AG08396 (cell line): ENCODE measurements at regions not wholly inside any gene's neighbourhood (a gene's known extent, or its start where the extent isn't known, plus 50 kb on each side); places are given as distances from the start of the nearest gene placed in this dataset.
"Not testable (repeated sequence)": the region's sequence is repeated elsewhere in the genome, so short reads cannot be mapped to it uniquely, and the experiment has no call there.

Source experiments
- DNase-seq: peaks from one replicate; pipeline ENCODE4 v3.0.0; 2012; ENCODE audit warnings: low spot score, mixed read lengths

DNA sequence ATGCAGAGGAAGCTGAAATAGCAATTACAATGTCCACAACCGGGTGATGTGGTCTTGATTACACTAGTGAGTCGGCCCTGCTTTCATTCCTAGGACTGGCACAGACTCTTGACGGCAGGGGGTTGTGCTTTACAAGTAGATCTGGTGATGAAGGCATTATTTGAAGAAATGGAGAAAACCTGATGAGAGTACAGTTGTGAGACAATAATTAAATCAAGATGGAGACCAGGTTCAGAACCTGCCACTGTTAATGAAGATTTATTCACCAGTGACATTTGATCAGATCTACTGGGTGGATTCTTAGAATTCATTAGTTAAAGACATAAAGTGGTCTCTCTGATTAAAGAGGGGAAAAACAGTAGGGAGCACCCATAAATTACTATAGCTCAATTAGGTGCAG lies 747.2 kb downstream of the STPG2 start:
- no peak for DNase-seq

DNA sequence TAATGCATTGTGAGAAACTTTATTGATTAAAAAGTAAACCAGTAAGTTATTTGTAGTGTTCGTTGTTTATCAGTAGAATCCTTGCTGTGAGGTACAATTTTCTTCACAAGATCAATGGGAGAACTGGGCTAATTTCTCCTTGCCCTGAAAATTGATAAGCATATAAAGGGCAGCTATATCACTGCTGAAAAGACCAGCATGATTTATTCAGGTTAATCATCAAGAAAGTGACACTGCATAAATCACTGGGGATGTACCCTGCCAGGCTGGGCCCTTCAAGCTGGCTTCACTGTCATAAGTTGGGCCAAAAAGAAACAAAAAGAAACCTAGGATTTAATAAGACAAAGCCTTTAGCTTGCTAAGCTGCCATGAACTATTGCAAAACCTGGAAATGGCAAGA lies 746.7 kb downstream of the STPG2 start:
- DNase-seq: no peak

DNA sequence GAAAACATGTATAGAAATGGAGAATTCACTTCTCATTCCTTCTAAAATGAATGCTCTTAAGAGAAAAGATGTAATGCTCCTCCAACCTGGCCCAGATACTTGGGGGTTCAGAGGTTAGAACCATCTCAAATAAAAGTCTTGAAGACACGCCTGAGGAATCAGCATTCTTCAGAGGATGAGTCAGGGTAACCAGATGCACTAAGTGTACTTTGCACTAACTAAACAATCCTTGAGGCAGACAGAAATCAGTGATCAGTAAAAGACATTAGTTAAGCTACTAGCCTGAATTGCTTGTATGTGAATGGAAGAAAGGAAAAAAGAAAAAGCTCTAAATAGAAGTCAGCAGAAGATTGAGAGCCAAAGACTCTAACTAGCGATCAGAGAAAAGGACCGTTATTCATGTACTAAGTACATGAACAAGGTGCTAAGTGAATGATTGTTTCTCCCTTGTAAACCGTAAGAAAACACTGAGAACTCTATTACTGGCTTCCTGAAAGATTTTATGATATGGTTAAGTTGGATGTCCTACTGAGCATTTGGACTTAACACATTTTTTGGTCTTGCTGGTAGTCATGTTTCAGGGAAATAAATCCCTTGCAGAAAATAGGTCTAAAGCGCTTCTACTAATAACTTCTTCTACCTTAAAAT lies 738.3 kb downstream of the STPG2 start:
- no peak for DNase-seq

GRCh38 chr4:97411356-97411755 lies 731.9 kb downstream of the STPG2 start:
- DNase-seq: no peak

DNA sequence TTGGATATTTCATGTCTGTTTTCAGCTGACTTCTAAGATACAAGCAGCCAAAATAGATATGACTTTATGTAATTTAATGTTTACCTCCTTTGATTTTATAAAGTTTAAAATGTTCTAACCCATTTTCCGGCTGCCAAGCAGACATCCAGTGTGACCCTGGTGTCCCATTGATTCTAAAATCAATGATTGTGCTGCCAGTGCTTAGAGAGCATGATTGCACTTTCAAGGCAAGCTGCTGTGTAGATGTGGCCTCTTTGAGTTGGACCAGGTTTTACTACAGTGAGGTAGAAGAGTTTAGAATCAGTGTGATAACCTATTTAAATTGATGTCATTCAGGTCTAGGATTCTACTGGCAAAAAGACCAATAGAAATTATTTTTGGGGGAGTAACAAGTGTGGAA lies 730.9 kb downstream of the STPG2 start:
- no peak for DNase-seq

GRCh38 chr4:97414161-97414560 lies 729.1 kb downstream of the STPG2 start:
- DNase-seq: no peak

GRCh38 chr4:97432551-97432950 lies 710.7 kb downstream of the STPG2 start:
- DNase-seq: no peak

- not testable (repeated sequence) for DNase-seq
Measured at GRCh38 chr4:97437998-97438705, 705.1 kb downstream of the STPG2 start.

DNA sequence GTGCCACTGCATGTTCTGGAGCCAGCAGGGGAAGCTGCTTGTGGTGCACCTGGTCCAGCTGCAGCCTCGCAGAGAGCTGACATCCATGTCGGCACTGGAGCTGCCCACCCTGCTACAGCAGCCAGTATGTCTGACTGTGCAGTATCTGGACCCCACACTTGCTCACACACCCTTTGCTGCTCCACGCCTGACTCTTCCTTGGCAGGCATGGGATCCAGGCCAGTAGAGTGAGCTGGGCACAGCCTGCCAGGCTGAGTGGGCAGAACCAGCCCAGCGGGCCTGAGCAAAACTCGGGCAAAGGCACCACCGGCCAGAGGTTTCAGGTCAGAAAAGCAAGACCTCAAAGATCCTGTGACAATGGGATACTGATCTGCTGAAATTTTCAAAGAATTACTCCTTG lies 690.1 kb downstream of the STPG2 start:
- DNase-seq: no peak

GRCh38 chr4:97457253-97457652 lies 686.0 kb downstream of the STPG2 start:
- DNase-seq: no peak

DNA sequence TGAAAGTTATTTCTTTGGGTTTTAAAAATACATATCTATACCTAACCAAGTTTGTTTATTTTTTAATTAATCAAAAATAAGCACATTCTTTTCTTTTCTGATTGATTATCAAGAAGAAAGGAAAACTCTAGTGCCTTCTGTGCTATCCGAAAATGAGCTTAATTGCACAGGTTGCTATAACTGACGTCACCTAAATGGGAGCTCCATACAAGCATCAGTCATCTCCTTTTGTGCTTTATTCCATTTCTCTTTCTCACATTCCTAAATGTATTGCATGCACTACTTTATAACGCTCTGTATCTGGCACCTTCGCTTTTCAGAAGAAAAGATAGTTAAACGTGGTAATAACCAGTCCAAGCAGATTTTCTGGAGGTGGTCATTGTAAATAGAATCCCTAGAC lies 675.0 kb downstream of the STPG2 start:
- no peak for DNase-seq

DNA sequence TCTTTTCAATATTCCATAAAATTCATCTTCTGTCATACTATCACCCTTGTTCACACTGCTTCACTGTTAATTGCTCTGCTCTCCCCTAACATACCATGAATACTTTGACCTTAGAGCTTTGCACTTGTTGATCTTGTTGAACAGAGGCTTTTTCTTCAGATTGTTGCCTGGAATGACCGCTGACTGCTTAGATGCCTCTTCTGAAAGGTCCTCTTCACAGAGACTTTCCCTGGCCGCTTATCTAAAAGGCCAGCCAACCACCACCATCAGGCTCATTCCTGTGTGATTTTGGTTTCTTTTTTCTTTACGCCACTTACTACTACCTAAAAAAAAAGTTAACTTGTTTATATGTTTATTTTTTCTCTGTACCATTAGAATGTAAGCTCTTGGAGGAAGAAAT lies 667.7 kb downstream of the STPG2 start:
- DNase-seq: no peak

DNA sequence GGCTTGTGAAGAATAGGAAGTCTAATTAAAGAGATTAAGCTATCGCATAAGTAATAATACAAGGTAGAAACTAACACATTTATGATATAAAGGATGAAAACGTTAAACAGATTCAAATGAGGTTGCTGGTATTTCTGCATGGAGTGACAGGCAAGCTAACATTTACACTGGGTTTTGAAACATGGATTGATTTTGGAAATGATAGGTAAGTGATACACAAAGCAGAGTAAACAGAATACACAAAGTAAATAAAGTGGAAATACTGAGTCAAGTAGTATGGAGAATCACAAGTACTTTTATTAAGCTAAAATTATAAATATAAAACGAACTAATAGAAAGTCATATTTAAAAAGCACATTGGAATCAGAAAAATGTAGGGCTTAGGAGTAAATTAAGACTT lies 665.3 kb downstream of the STPG2 start:
- no peak for DNase-seq

DNA sequence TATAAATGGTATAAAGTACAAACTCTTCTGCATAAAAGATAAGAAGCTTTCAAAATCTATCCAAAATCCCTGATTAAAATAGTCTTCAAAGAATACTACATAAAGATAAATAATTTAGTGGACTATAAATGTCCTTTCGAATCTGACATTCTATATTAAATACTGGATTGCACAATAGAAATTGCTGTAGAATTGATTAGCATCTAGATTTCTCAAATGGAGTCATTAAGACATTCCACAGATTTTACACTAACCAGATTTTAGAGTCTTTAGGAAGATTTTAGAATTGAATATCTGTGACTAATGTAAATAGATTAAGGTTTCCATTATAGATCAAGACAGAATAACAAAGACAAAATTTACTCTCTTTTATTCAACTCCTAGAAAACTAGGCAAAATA lies 663.9 kb downstream of the STPG2 start:
- no peak for DNase-seq

DNA sequence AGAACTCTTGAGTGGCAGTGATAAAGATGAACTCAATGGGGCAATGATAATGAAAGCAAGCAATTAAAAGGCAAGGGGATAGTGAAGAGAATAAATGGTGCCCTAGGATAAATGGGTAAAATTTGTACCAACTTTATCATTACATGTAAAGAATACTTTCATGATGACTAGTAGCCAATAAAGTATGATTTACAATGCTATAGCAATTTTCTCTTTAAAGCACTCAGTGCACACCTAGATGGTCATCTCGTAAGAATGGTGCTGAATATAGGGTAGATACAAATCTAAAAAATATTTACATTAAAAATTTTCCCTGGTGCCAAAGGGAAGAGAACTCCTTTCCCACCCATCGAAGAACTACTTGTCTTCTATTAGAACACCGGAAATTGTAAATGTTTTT lies 651.4 kb downstream of the STPG2 start:
- no peak for DNase-seq

DNA sequence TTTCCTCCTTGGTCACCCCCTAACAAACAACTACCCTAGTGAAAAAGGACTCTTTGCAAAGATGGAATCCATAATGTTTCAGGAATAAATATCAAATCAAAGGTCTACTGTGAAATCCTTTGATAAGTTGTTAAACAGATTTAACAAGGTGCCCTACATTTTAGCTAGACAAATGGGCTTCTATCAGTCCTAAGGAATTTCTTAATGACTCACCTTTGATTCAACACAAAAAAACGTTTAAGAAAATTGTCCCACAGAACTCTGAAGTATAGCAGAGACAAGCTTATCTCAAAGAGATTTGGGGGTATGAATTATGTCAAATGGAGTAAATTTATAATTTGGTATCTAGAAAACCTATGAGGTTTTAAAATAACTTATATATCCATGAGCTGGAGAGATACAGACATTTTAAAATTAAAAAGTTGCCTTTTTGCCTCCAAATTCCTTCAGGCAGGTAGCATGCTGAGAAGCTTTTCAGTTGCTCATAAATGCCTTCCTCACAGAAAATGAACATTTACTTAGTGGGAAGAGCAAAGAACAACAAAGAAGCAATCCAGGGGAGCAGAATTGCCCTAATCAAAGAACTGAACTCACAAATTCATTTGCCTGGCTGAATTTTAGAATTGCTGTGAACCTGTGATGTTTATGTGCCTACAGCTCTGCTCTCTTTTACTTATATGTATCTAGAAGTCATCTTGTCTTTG lies 649.3 kb downstream of the STPG2 start:
- no peak for DNase-seq

GRCh38 chr4:97496298-97496873 lies 646.9 kb downstream of the STPG2 start:
- no peak for DNase-seq

- DNase-seq: no peak
Measured at GRCh38 chr4:97498875-97499274, 644.4 kb downstream of the STPG2 start.

GRCh38 chr4:97500423-97500822 lies 642.9 kb downstream of the STPG2 start:
- no peak for DNase-seq

GRCh38 chr4:97504713-97505112 lies 638.6 kb downstream of the STPG2 start:
- DNase-seq: no peak

DNA sequence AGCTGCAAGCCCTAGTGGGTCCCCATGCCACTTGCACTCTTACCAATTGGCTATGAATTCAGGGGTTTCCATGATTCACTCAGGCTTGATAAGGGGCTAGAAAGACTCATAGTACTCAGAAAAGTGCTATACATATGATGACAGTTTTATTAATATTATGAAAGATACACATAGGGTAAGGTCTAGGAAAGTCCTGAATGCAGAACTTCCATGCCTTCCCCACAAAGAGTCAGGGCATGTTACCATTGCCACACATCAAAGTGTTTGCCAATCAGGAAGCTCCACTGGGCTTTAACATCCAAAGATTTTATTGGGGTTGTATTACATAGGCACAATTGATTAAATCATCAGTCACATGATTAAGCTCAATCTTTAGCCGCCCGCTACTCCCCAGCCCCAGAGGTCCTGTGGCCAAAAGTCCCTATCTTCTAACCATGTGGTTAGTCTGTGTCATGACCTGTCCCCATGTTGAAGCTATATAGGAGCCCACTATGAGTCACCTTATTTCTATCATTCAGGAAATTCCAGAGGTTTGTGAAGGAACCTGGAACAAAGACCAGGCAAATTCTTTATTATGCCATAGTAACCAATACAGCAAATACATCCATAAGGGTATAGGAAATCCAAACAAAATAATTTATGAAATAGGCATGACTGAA lies 635.6 kb downstream of the STPG2 start:
- DNase-seq: no peak
